Panc1 (cell line): ENCODE measurements at regions not wholly inside any gene's neighbourhood (a gene's known extent, or its start where the extent isn't known, plus 50 kb on each side); places are given as distances from the start of the nearest gene placed in this dataset.

Experiments
- ATAC-seq: fragments of 200-7000 bp; cut with Tn5 transposase; 2 replicates; pipeline ENCODE4 v1.9.1; 2020; ENCODE audit warnings: mild to moderate bottlenecking, moderate library complexity
- BruUV-seq: library from RNA; stranded (reverse); fragments of 400-500 nt; replicated peaks from 2 replicates; lab custom pipeline; 2021; lab: Mats Ljungman, UMichigan
- CTCF ChIA-PET: fragments of 300-600 bp; sonication (Branson Sonifier 250); formaldehyde crosslinking; loops from one replicate; lab custom pipeline; 2022; ENCODE audit warnings: antibody characterized with exemption; lab: Charles Lee
- POLR2A ChIA-PET: fragments of 300-600 bp; sonication (Branson Sonifier 250); formaldehyde crosslinking; loops from one replicate; lab custom pipeline; 2022; ENCODE audit warnings: antibody characterized with exemption; lab: Charles Lee
- DNase-seq: peaks from one replicate; pipeline ENCODE4 v3.0.0-alpha.2; 2010; ENCODE audit warnings: low read depth, low spot score
- H3K27ac ChIP-seq: 2 replicates; pipeline ENCODE4 v1.5.1; 2011; ENCODE audit warnings: mild to moderate bottlenecking, low read length, inconsistent platforms
- H3K27me3 ChIP-seq: fragments of 200-500 bp; sonication (Bioruptor generic); 2 replicates; pipeline ENCODE4 v1.6.0; 2014; ENCODE audit warnings: low read length, inconsistent platforms; ENCODE audit not compliant: control insufficient read depth, insufficient read depth
- H3K36me3 ChIP-seq: fragments of 200-500 bp; sonication (Bioruptor generic); 2 replicates; pipeline ENCODE4 v1.5.1; 2014; ENCODE audit warnings: inconsistent platforms, mild to moderate bottlenecking, low read length, moderate library complexity; ENCODE audit not compliant: control insufficient read depth, insufficient read depth
- H3K4me1 ChIP-seq: 2 replicates; pipeline ENCODE4 v1.5.1; 2011; ENCODE audit warnings: inconsistent platforms, mild to moderate bottlenecking, low read length, moderate library complexity; ENCODE audit not compliant: control insufficient read depth, insufficient read depth
- H3K4me3 ChIP-seq, 2 experiments: 2 replicates each; pipeline ENCODE4 v1.5.1; 2011 to 2012; ENCODE audit warnings: low read depth in 2 of 2, low read length in 2 of 2, mild to moderate bottlenecking in 2 of 2, inconsistent platforms in 1 of 2, moderate library complexity in 1 of 2
- H3K9me3 ChIP-seq: fragments of 200-500 bp; sonication (Bioruptor generic); 2 replicates; pipeline ENCODE4 v1.5.1; 2014; ENCODE audit warnings: low read depth, mild to moderate bottlenecking, inconsistent platforms, low read length, moderate library complexity; ENCODE audit not compliant: control insufficient read depth, insufficient read depth
- CTCF ChIP-seq: fragments of 450-650 bp; IDR thresholded peaks from 2 replicates; pipeline ENCODE4 v1.5.1; 2017; ENCODE audit warnings: mild to moderate bottlenecking
- POLR2AphosphoS5 ChIP-seq: IDR thresholded peaks from 2 replicates; pipeline ENCODE4 v1.6.1; 2012; ENCODE audit warnings: mild to moderate bottlenecking, low read depth, low read length, moderate library complexity
- REST ChIP-seq, 2 experiments: IDR thresholded peaks; 2 replicates each; pipeline ENCODE4 v1.6.1; 2011 to 2012; ENCODE audit warnings: low read depth in 2 of 2, control low read depth in 1 of 2, low read length in 1 of 2, mild to moderate bottlenecking in 1 of 2, moderate library complexity in 1 of 2; ENCODE audit not compliant: insufficient read depth in 1 of 2
- SIN3A ChIP-seq: IDR thresholded peaks from 2 replicates; pipeline ENCODE4 v1.6.1; 2012; ENCODE audit warnings: low read depth, mild to moderate bottlenecking, low read length, moderate library complexity, borderline replicate concordance; ENCODE audit not compliant: insufficient read depth
- TCF7L2 ChIP-seq: IDR thresholded peaks from 2 replicates; pipeline ENCODE4 v1.6.1; 2011; ENCODE audit warnings: mild to moderate bottlenecking, low read depth, low read length, inconsistent platforms
- in situ Hi-C: cut with HindIII; loops from 2 replicates; pipeline ENCODE4 v1.10.0; 2016; ENCODE audit warnings: low sequenced_read_pairs, low pct_unique_long_range_greater_than_20kb
- intact Hi-C: fragments of 100-400 bp; cut with micrococcal nuclease; formaldehyde crosslinking; loops from one replicate; pipeline ENCODE4 v1.10.0; 2022; ENCODE audit not compliant: unreplicated experiment

GRCh38 chr1:218846181-218846580 is 327.5 kb upstream of the LYPLAL1 start:
- Histone ChIP-seq H3K9me3 (no peaks in the 10 kb centered on the region), H3K4me3 (no peak overlapping the region), H3K36me3 (no peaks in the 10 kb centered on the region), H3K27ac (no peak overlapping the region), H3K4me1 (no peaks in the 10 kb centered on the region; the same call in 1 of the 2 replicates), H3K27me3 (no peaks in the 10 kb centered on the region)
- CTCF ChIA-PET = no interaction called here
- ATAC-seq (no peak), DNase-seq (no peak)
- intact Hi-C loops = no loop called here
- POLR2A ChIA-PET = no interaction called here
- TF ChIP-seq SIN3A (no peak), POLR2AphosphoS5 (no peak), REST (IDR thresholded peaks at IDR 0.05; ENCODE audit: insufficient read depth in 1 of 2, low read depth in 2 of 2, low read length in 1 of 2) (no peak), CTCF (no peak), TCF7L2 (no peak)
- in situ Hi-C loops = no loop called here
- no TSS peak for BruUV-seq

- H3K4me3 ChIP-seq = no peak overlapping the region
- no peaks in the 10 kb centered on the region; the same call in 1 of the 2 replicates for H3K4me1 ChIP-seq
- no peaks in the 10 kb centered on the region for H3K9me3 ChIP-seq
- no peaks in the 10 kb centered on the region for H3K27me3 ChIP-seq
- ATAC-seq = no peak
- no peak for TF ChIP-seq POLR2AphosphoS5
- TF ChIP-seq REST (IDR thresholded peaks at IDR 0.05; ENCODE audit: insufficient read depth in 1 of 2, low read depth in 2 of 2, low read length in 1 of 2) = no peak
- TF ChIP-seq TCF7L2 = no peak
- TF ChIP-seq CTCF = no peak
- in situ Hi-C loops (no loop called here), intact Hi-C loops (no loop called here)
- ChIA-PET CTCF (no interaction called here), POLR2A (no interaction called here)
- DNase-seq = no peak
- no TSS peak for BruUV-seq
- H3K27ac ChIP-seq = no peak overlapping the region
- no peaks in the 10 kb centered on the region for H3K36me3 ChIP-seq
These were observed 326.4 kb upstream of the LYPLAL1 start for GRCh38 chr1:218847089-218847768.
